EH (cell line): ENCODE measurements at regions not wholly inside any gene's neighbourhood (a gene's known extent, or its start where the extent isn't known, plus 50 kb on each side); places are given as distances from the start of the nearest gene placed in this dataset.

Source experiments
- DNase-seq: peaks from one replicate; pipeline ENCODE4 v3.0.0-alpha.2; 2015; ENCODE audit warnings: low read depth

GRCh38 chr20:39554341-39554740 is 592.2 kb downstream of the DHX35 start:
- DNase-seq = no peak

- DNase-seq = no peak
Observed at GRCh38 chr20:39553120-39553519, 591.0 kb downstream of the DHX35 start.

- no peak for DNase-seq
Observed at GRCh38 chr20:39549733-39550132, 587.6 kb downstream of the DHX35 start.

- no peak for DNase-seq
Observed at GRCh38 chr20:39547546-39548408, 585.6 kb downstream of the DHX35 start.

GRCh38 chr20:39541136-39541803 is 579.1 kb downstream of the DHX35 start:
- DNase-seq = no peak

GRCh38 chr20:39538317-39538716 is 576.2 kb downstream of the DHX35 start:
- no peak for DNase-seq

- DNase-seq = no peak
Observed at GRCh38 chr20:39535301-39535700, 573.2 kb downstream of the DHX35 start.

GRCh38 chr20:39534846-39535245 is 572.7 kb downstream of the DHX35 start:
- DNase-seq = no peak

- no peak for DNase-seq
Observed at GRCh38 chr20:39533858-39534257, 571.7 kb downstream of the DHX35 start.

- no peak for DNase-seq
Observed at GRCh38 chr20:39532205-39532604, 570.1 kb downstream of the DHX35 start.

- DNase-seq = no peak
Observed at GRCh38 chr20:39528436-39528835, 566.3 kb downstream of the DHX35 start.

- no peak for DNase-seq
Observed at GRCh38 chr20:39524371-39524911, 562.3 kb downstream of the DHX35 start.

- DNase-seq = no peak
Observed at GRCh38 chr20:39523405-39523804, 561.3 kb downstream of the DHX35 start.

GRCh38 chr20:39518654-39519053 is 556.5 kb downstream of the DHX35 start:
- DNase-seq = no peak

GRCh38 chr20:39516964-39517363 is 554.8 kb downstream of the DHX35 start:
- DNase-seq = no peak

- no peak for DNase-seq
Observed at GRCh38 chr20:39504710-39505094, 542.6 kb downstream of the DHX35 start.

GRCh38 chr20:39503902-39504709 is 542.0 kb downstream of the DHX35 start:
- DNase-seq = no peak

- DNase-seq = no peak
Observed at GRCh38 chr20:39492223-39492797, 530.2 kb downstream of the DHX35 start.

- DNase-seq = no peak
Observed at GRCh38 chr20:39491711-39492110, 529.6 kb downstream of the DHX35 start.

- DNase-seq = no peak
Observed at GRCh38 chr20:39489986-39490560, 527.9 kb downstream of the DHX35 start.

GRCh38 chr20:39480276-39481043 is 518.3 kb downstream of the DHX35 start:
- DNase-seq = no peak
